GM12865 (cell line): ENCODE measurements at regions not wholly inside any gene's neighbourhood (a gene's known extent, or its start where the extent isn't known, plus 50 kb on each side); places are given as distances from the start of the nearest gene placed in this dataset.

Experiments
- DNase-seq: peaks from one replicate; pipeline ENCODE4 v3.0.0; 2010; ENCODE audit warnings: low read depth
- H3K4me3 ChIP-seq: 2 replicates; pipeline ENCODE4 v1.5.1; 2011; ENCODE audit warnings: mild to moderate bottlenecking, low read depth, low read length, control low read depth
- CTCF ChIP-seq: IDR thresholded peaks from 2 replicates; pipeline ENCODE4 v1.5.1; 2011; ENCODE audit warnings: low read length, control low read depth, low read depth, inconsistent platforms; ENCODE audit not compliant: insufficient read depth; ENCODE audit errors: missing control alignments

- H3K4me3 ChIP-seq = no peak overlapping the region
- no peak for DNase-seq
- no peak for TF ChIP-seq CTCF
These were observed 438.3 kb downstream of the TAF11L14 start for GRCh38 chr5:18072600-18072999.

- DNase-seq = no peak
- TF ChIP-seq CTCF = no peak
- H3K4me3 ChIP-seq = no peak overlapping the region
These were observed 440.7 kb downstream of the TAF11L14 start for GRCh38 chr5:18074961-18075360.

DNA sequence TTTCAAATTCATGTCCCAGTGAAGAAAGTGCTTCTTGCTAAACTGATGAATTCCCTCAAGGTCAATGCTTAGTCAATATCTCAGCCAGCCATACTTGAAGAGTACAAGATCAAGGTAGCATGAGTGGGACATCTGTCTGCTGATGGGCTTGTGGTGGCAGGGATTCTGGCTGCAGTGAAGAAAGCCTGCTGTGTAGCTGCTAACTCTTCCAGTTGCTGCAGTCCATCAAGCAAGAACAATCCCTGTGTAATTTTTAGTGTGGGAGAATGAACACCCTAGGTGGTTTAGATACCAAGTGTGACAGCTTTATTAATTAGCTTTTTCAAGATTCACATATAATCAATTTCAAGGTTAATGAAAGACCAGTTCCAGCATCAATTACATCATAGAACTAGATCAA lies 443.9 kb downstream of the TAF11L14 start:
- no peak for TF ChIP-seq CTCF
- no peak overlapping the region for H3K4me3 ChIP-seq
- DNase-seq = no peak

- H3K4me3 ChIP-seq = no peak overlapping the region
- DNase-seq = no peak
- TF ChIP-seq CTCF = no peak
These were observed 445.6 kb downstream of the TAF11L14 start for GRCh38 chr5:18079831-18080230.

GRCh38 chr5:18088020-18088579 lies 453.8 kb downstream of the TAF11L14 start:
- no peak for TF ChIP-seq CTCF
- H3K4me3 ChIP-seq = no peak overlapping the region
- DNase-seq = no peak

DNA sequence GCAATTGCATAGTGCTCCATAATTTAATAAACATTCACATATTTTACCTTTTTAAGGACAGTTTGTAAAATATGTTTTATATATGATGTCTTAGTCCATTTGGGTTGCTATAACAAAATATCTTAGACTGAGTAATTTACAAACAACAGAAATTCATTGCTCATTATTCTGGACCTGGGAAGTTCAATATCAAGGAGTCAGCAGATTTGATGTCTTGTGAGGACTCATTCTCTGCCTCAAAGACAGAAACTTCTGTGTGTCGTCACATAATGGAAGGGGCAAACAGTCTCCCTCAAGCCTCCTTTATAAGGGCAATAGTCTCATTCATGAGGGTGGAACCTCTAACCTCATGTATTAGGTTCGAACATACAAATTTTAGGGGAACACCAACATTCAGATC lies 455.9 kb downstream of the TAF11L14 start:
- no peak for TF ChIP-seq CTCF
- DNase-seq = no peak
- H3K4me3 ChIP-seq = no peak overlapping the region

GRCh38 chr5:18091142-18091541 lies 456.9 kb downstream of the TAF11L14 start:
- no peak for TF ChIP-seq CTCF
- H3K4me3 ChIP-seq = no peak overlapping the region
- DNase-seq = no peak
